GM23248 (cell line): ENCODE measurements at regions not wholly inside any gene's neighbourhood (a gene's known extent, or its start where the extent isn't known, plus 50 kb on each side); places are given as distances from the start of the nearest gene placed in this dataset.

Experiments used
- DNase-seq: peaks from one replicate; pipeline ENCODE4 v3.0.0-alpha.2; 2015
- H2AFZ ChIP-seq: fragments of 200-600 bp; sonication (generic); 2 replicates; pipeline ENCODE4 v1.6.1; 2016; ENCODE audit warnings: antibody characterized with exemption
- H3F3A ChIP-seq: fragments of 200-600 bp; sonication (generic); 2 replicates; pipeline ENCODE4 v1.6.1; 2016; ENCODE audit warnings: mild to moderate bottlenecking, antibody characterized with exemption, mixed run types; ENCODE audit not compliant: insufficient read depth
- H3K27ac ChIP-seq: fragments of 200-600 bp; sonication (generic); 2 replicates; pipeline ENCODE4 v1.5.1; 2016; ENCODE audit warnings: mild to moderate bottlenecking
- H3K27me3 ChIP-seq: fragments of 200-600 bp; sonication (generic); replicated peaks from 2 replicates; pipeline ENCODE4 v1.6.1; 2016; ENCODE audit warnings: mild to moderate bottlenecking; ENCODE audit not compliant: insufficient read depth
- H3K36me3 ChIP-seq: fragments of 200-600 bp; sonication (generic); 2 replicates; pipeline ENCODE4 v1.6.1; 2016; ENCODE audit warnings: low read depth, mild to moderate bottlenecking
- H3K4me1 ChIP-seq: fragments of 200-600 bp; sonication (generic); 2 replicates; pipeline ENCODE4 v1.6.1; 2016; ENCODE audit warnings: mild to moderate bottlenecking; ENCODE audit not compliant: insufficient read depth
- H3K4me2 ChIP-seq: fragments of 200-600 bp; sonication (generic); one replicate; pipeline ENCODE4 v1.6.1; 2016; ENCODE audit warnings: mild to moderate bottlenecking; ENCODE audit not compliant: unreplicated experiment
- H3K4me3 ChIP-seq: fragments of 200-600 bp; sonication (generic); 2 replicates; pipeline ENCODE4 v1.5.1; 2016; ENCODE audit warnings: mild to moderate bottlenecking
- H3K79me2 ChIP-seq: fragments of 200-600 bp; sonication (generic); 2 replicates; pipeline ENCODE4 v1.6.1; 2016; ENCODE audit warnings: mild to moderate bottlenecking; ENCODE audit not compliant: insufficient read depth
- H3K9ac ChIP-seq: fragments of 200-600 bp; sonication (generic); 2 replicates; pipeline ENCODE4 v1.6.1; 2016; ENCODE audit warnings: mild to moderate bottlenecking
- H3K9me2 ChIP-seq: fragments of 200-600 bp; sonication (generic); 2 replicates; pipeline ENCODE4 v1.6.1; 2016; ENCODE audit warnings: mixed run types, mild to moderate bottlenecking, moderate library complexity; ENCODE audit not compliant: insufficient read depth
- H3K9me3 ChIP-seq: fragments of 200-600 bp; sonication (generic); one replicate; pipeline ENCODE4 v1.6.1; 2017; ENCODE audit warnings: low read depth
- H4K20me1 ChIP-seq: fragments of 200-600 bp; sonication (generic); 2 replicates; pipeline ENCODE4 v1.6.0; 2016; ENCODE audit not compliant: insufficient read depth
- EZH2 ChIP-seq: fragments of 200-600 bp; sonication (generic); IDR thresholded peaks from 2 replicates; pipeline ENCODE4 v1.6.1; 2018; ENCODE audit warnings: antibody characterized with exemption, mild to moderate bottlenecking; ENCODE audit not compliant: insufficient read depth, poor library complexity, severe bottlenecking
- EZH2phosphoT487 ChIP-seq: fragments of 200-600 bp; sonication (generic); IDR thresholded peaks from 2 replicates; pipeline ENCODE4 v1.6.1; 2018; ENCODE audit warnings: antibody characterized with exemption, moderate library complexity, mild to moderate bottlenecking, low read depth; ENCODE audit not compliant: insufficient read depth
- WGBS, 2 experiments: methylation state at CpG; one replicate each; pipeline ENCODE4 v1.1.6; 2015 to 2017; ENCODE audit warnings: low lambda C conversion rate in 2 of 2, low coverage in 1 of 2; ENCODE audit errors: missing lambda C conversion rate in 2 of 2; 5-methylcytosine and 5-hydroxymethylcytosine counted together
- in situ Hi-C: fragments of 300-500 bp; cut with MboI; formaldehyde crosslinking; loops from 2 replicates; pipeline ENCODE4 v1.15.0; 2020

DNA sequence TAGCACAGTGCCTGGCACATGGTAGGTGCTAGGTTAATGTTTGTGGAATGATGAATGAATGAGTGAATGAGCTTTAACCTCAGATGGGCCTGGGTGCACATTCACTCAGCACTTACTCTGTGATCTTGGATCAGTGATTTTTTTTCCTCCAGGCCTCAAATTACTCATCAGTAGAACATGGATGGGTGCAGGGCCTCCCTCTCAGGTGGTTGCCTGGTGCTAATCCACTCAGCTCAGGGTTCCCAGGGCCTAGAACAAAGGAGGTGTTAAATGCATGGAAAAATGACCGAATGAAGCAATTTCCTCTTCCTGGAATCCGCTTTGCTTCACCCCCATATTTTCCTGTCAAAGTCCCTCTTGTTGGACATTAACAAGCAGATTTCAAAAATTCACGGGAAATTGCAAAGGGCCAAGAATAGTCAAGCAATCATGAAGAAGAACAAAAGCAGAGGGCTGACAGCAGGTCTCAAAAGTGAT lies 93.5 kb downstream of the MYEOV start:
- Histone ChIP-seq H3K4me2 (no peak overlapping the region), H4K20me1 (no peaks in the 10 kb centered on the region), H3K36me3 (no peaks in the 10 kb centered on the region), H3K27me3 (no peaks in the 10 kb centered on the region), H3K9ac (no peak overlapping the region), H3K4me3 (no peak overlapping the region), H3K27ac (no peak overlapping the region), H3K9me3 (peaks cover 6% of the 10 kb centered on the region), H3K9me2 (no peaks in the 10 kb centered on the region), H3F3A (no peaks in the 10 kb centered on the region), H3K4me1 (no peaks in the 10 kb centered on the region), H3K79me2 (no peaks in the 10 kb centered on the region), H2AFZ (no peak overlapping the region)
- TF ChIP-seq EZH2 (no peak), EZH2phosphoT487 (no peak)
- in situ Hi-C loops: no loop called here
- 91 to 94% methylated on average over 3 of the region's 3 CpGs for WGBS, 2 experiments
- no peak for DNase-seq

- no peak for DNase-seq
- Histone ChIP-seq H3K4me2 (no peak overlapping the region), H4K20me1 (no peaks in the 10 kb centered on the region), H3K27me3 (no peaks in the 10 kb centered on the region), H3K9me2 (no peaks in the 10 kb centered on the region), H3K79me2 (no peaks in the 10 kb centered on the region), H3K27ac (no peak overlapping the region), H3K4me3 (no peak overlapping the region), H3K9me3 (peaks cover 6% of the 10 kb centered on the region), H3K36me3 (no peaks in the 10 kb centered on the region), H3K9ac (no peak overlapping the region), H3F3A (no peaks in the 10 kb centered on the region), H3K4me1 (no peaks in the 10 kb centered on the region), H2AFZ (no peak overlapping the region)
- in situ Hi-C loops: no loop called here
- TF ChIP-seq EZH2phosphoT487: no peak
Measured at GRCh38 chr11:69388210-69388609, 93.3 kb upstream of the LINC01488 start.

DNA sequence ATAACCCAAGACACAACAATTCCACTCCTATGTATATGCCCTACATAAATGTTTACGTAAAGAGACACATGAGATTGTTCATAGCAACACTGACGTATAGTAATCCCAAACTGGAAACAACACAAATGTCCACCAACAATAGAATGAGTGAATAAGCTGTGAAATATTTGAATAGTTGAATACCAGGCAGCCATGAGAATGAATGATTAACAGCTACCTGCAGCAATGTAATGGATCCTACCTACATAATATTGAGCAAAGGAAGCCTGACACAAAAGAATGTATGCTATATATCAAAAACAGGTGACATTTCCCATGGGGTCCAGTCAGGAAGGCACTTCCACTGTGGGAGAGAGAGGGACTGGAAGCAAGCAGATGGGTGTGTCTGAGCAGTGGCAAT lies 92.8 kb upstream of the LINC01488 start:
- no peak for TF ChIP-seq EZH2phosphoT487
- TF ChIP-seq EZH2: no peak
- 30% methylated on average over 2 of the region's 2 CpGs for WGBS, 2 experiments
- in situ Hi-C loops: no loop called here

DNA sequence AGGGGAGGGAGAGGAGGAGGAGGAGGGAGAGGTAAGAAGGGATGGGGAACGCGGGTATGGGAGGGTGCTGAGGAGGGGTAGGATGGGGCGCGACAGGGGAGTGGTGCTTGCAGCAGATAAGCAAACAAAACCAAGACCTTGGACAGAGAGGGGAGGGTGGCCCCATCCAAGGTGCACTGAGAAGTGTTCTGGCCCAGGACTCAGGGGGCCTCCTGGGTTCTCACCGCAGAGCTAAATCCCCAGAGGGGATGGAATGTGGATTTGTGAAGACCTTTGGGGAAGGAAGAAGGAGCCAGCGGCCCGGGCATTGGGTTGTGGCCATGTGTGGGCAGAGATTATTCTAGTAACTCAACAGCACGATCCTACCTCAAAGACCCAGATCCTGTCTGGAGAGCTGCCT lies 90.9 kb upstream of the LINC01488 start:
- H4K20me1 ChIP-seq: no peaks in the 10 kb centered on the region

More for the DNA sequence above, 92.8 kb upstream of the LINC01488 start:
- H3K79me2 ChIP-seq: no peaks in the 10 kb centered on the region
- H2AFZ ChIP-seq: no peak overlapping the region
- H3F3A ChIP-seq: no peaks in the 10 kb centered on the region
- no peak overlapping the region for H3K9ac ChIP-seq
- H4K20me1 ChIP-seq: no peaks in the 10 kb centered on the region
- H3K4me3 ChIP-seq: no peak overlapping the region
- H3K9me2 ChIP-seq: no peaks in the 10 kb centered on the region
- no peak for DNase-seq
- H3K9me3 ChIP-seq: peaks cover 6% of the 10 kb centered on the region
- H3K27ac ChIP-seq: no peak overlapping the region
- no peaks in the 10 kb centered on the region for H3K27me3 ChIP-seq
- no peaks in the 10 kb centered on the region for H3K4me1 ChIP-seq
- no peaks in the 10 kb centered on the region for H3K36me3 ChIP-seq
- H3K4me2 ChIP-seq: no peak overlapping the region

More for the DNA sequence above, 90.9 kb upstream of the LINC01488 start:
- Histone ChIP-seq H3K9me2 (no peaks in the 10 kb centered on the region), H3K4me2 (no peak overlapping the region), H2AFZ (no peak overlapping the region), H3K9ac (no peak overlapping the region), H3K9me3 (peaks cover 6% of the 10 kb centered on the region), H3K27ac (no peak overlapping the region), H3K27me3 (no peaks in the 10 kb centered on the region), H3K4me3 (no peak overlapping the region), H3F3A (no peaks in the 10 kb centered on the region), H3K36me3 (no peaks in the 10 kb centered on the region), H3K4me1 (no peaks in the 10 kb centered on the region), H3K79me2 (no peaks in the 10 kb centered on the region)
- DNase-seq: no peak
- in situ Hi-C loops: no loop called here
- TF ChIP-seq EZH2phosphoT487: no peak
- no peak for TF ChIP-seq EZH2
- WGBS, 2 experiments: 54 to 61% methylated on average over 6 to 8 of the region's 8 CpGs
